Heart right ventricle (tissue), 16 donors: ENCODE measurements at regions not wholly inside any gene's neighbourhood (a gene's known extent, or its start where the extent isn't known, plus 50 kb on each side); places are given as distances from the start of the nearest gene placed in this dataset.

Experiments
- ATAC-seq, 8 donors: fragments of 200-7000 bp; cut with Tn5 transposase; one replicate each; pipeline ENCODE4 v1.9.1; 2020; ENCODE audit warnings: mild to moderate bottlenecking in 8 of 8, moderate library complexity in 8 of 8, moderate number of reproducible peaks in 1 of 8
- DNase-seq, 2 donors: peaks; one replicate each; pipeline ENCODE4 v3.0.0-alpha.2; 2020
- H3K27ac ChIP-seq, 10 donors: fragments of 200-600 bp; sonication (generic) in 2 of 10; one replicate each; pipeline versions ENCODE4 v1.5.0 to v1.8.0; 2020 to 2022; ENCODE audit warnings: mild to moderate bottlenecking in 3 of 10
- H3K27me3 ChIP-seq, 7 donors: fragments of 200-600 bp; one replicate each; pipeline ENCODE4 v1.8.0; 2021 to 2022; ENCODE audit warnings: mild to moderate bottlenecking in 2 of 7
- H3K36me3 ChIP-seq, 9 donors: fragments of 200-600 bp; sonication (generic) in 1 of 9; one replicate each; pipeline versions ENCODE4 v1.5.0 to v1.8.0; 2020 to 2022; ENCODE audit warnings: mild to moderate bottlenecking in 2 of 9
- H3K4me1 ChIP-seq, 9 donors: fragments of 200-600 bp; sonication (generic) in 1 of 9; one replicate each; pipeline versions ENCODE4 v1.5.0 to v1.8.0; 2020 to 2022; ENCODE audit warnings: mild to moderate bottlenecking in 4 of 9
- H3K4me3 ChIP-seq, 10 donors: fragments of 200-600 bp; sonication (generic) in 2 of 10; one replicate each; pipeline versions ENCODE4 v1.5.0 to v1.8.0; 2020 to 2022; ENCODE audit warnings: mild to moderate bottlenecking in 7 of 10, moderate library complexity in 2 of 10
- H3K9me3 ChIP-seq, 11 donors: fragments of 200-600 bp in 10 of 11; sonication (generic) in 2 of 11; one replicate each; pipeline versions ENCODE4 v1.5.0 to v1.8.0; 2013 to 2022; ENCODE audit warnings: mild to moderate bottlenecking in 2 of 11, control low read depth in 1 of 11, moderate library complexity in 1 of 11
- CTCF ChIP-seq, 9 donors: fragments of 200-600 bp; sonication (generic) in 2 of 9; IDR thresholded peaks; one replicate each; pipeline versions ENCODE4 v1.5.0 to v1.8.0; 2021 to 2022; ENCODE audit warnings: antibody characterized with exemption in 9 of 9, mild to moderate bottlenecking in 5 of 9, moderate library complexity in 1 of 9
- WGBS, 2 donors: extraction: QIAGEN DNeasy Blood & Tissue Kit; methylation state at CpG; one replicate each; pipeline ENCODE4 v1.1.7; 2013; ENCODE audit warnings: inconsistent platforms in 1 of 2; 5-methylcytosine and 5-hydroxymethylcytosine counted together
- intact Hi-C, 10 donors: fragments of 100-400 bp; cut with DNase I; formaldehyde crosslinking; loops; one replicate each; pipeline versions ENCODE4 v1.11.1 to v1.14.2; 2022
- donor health status: Arrhythmogenic right ventricular cardiomyopathy.
- donor health status: ischemic (EF 13 %, LVEDD 7.1; RV severe dilation, severe dysfunction).
- donor health status: healthy with polysubstance abuse.
- donor health status: DM: no; HTN: yes; CAD: no.
- donor health status: DM: no; HTN: no; CAD: no.
- donor health status: ischemic (EF 25% LVEDD 6.9; RV normal size, moderate dysfunction).
- donor health status: ischemic (EF 25% LVEDD 5.7; RV mildly dilated, moderate dysfunction).
- donor health status: healthy.
- donor health status: DM: yes; HTN: yes; CAD: no.
- donor health status: Ischemic cardiomyopathy.
- donor health status: ischemic (EF 35%, LVEDD 5.7; RV mildly dilated, moderate dysfunction).
- donor health status: nonischemic (EF 11% LVEDD 7.7; RV severe dilation, severe dysfunction).
- donor health status: DM: yes; HTN: yes; CAD: no.
- donor health status: PGD.
- donor health status: ischemic (EF 29% LVEDD 5.4; RV normal size, mild dysfunction).
- donor health status: nonischemic (EF 23%, LVEDD 6.1; RV moderate dilation, normal function).

DNA sequence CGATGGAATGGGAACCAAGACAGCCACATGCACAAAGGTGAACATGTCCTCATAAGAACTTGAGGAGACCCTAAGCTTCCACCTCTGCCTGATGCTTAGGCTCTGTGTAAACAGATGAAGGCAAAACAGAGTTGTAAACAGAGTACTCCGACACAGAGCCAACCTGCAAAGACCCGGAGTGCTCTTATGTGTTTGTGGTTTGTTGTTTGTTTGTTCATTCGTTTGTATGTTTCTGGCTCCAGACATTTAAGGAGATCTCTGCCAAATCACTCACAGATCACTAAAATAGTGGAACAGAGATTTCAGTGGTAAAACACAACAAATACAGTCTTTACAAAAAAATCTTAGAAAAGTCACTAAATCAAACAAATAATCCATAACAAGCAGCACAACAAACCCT, 294.9 kb downstream of the EIPR1 start:
- H3K27me3 ChIP-seq = peaks cover 0 to 13% (median 0%) of the 10 kb centered on the region in 7 donors
- TF ChIP-seq CTCF (IDR thresholded peaks at IDR 0.05) = no peak
- no peaks in the 10 kb centered on the region for H3K36me3 ChIP-seq
- intact Hi-C loops = no loop called here
- H3K4me3 ChIP-seq = no peak overlapping the region
- H3K27ac ChIP-seq = no peak overlapping the region
- peaks cover 0 to 5% (median 0%) of the 10 kb centered on the region in 11 donors for H3K9me3 ChIP-seq
- DNase-seq (no peak), ATAC-seq (no peak)
- WGBS, 2 donors = 84 to 92% methylated on average over 4 of the region's 4 CpGs
- peaks cover 0 to 2% (median 0%) of the 10 kb centered on the region in 9 donors for H3K4me1 ChIP-seq

- DNase-seq = no peak
- Histone ChIP-seq H3K27me3 (peaks cover 0 to 14% (median 0%) of the 10 kb centered on the region in 7 donors), H3K4me3 (no peak overlapping the region), H3K36me3 (no peaks in the 10 kb centered on the region), H3K9me3 (peaks cover 0 to 4% (median 0%) of the 10 kb centered on the region in 11 donors), H3K27ac (no peak overlapping the region), H3K4me1 (peaks cover 0 to 10% (median 0%) of the 10 kb centered on the region in 9 donors)
- WGBS, 2 donors = 89 to 90% methylated on average over 14 of the region's 14 CpGs
- intact Hi-C loops = no loop called here
- no peak for TF ChIP-seq CTCF (IDR thresholded peaks at IDR 0.05)
- ATAC-seq = no peak
Measured at GRCh38 chr2:3079959-3080948, 297.4 kb downstream of the EIPR1 start.

GRCh38 chr2:3079466-3079865, 298.2 kb downstream of the EIPR1 start:
- DNase-seq (no peak), ATAC-seq (no peak)
- no peak overlapping the region for H3K4me3 ChIP-seq
- no peaks in the 10 kb centered on the region for H3K36me3 ChIP-seq
- peaks cover 0 to 3% (median 0%) of the 10 kb centered on the region in 11 donors for H3K9me3 ChIP-seq
- WGBS, 2 donors = 86 to 88% methylated on average over 2 of the region's 2 CpGs
- peaks cover 0 to 22% (median 0%) of the 10 kb centered on the region in 7 donors for H3K27me3 ChIP-seq
- peaks cover 0 to 10% (median 0%) of the 10 kb centered on the region in 9 donors for H3K4me1 ChIP-seq
- no peak overlapping the region for H3K27ac ChIP-seq
- intact Hi-C loops = no loop called here
- TF ChIP-seq CTCF (IDR thresholded peaks at IDR 0.05) = no peak

DNA sequence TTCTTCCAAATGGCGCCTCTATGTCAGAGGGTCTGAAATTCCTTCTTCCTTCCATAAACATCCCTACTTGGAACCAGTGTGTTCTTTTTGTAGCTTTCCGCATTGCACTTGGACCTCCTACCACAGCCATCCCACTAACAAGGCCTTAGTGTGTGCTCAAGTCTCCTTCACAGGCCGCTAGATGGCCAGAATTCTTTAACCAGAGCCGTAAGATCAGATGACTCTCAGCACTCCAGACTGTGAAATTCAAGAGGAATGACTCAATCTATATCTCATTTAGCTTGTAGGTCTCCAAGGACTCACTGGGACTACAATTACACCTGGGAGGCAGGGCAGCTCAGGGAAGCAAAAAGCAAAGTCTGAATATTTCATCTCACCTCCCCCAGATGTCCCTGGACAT, 298.9 kb downstream of the EIPR1 start:
- peaks cover 0 to 24% (median 0%) of the 10 kb centered on the region in 7 donors for H3K27me3 ChIP-seq
- H3K36me3 ChIP-seq = no peaks in the 10 kb centered on the region
- no peak for ATAC-seq
- H3K4me3 ChIP-seq = no peak overlapping the region
- H3K9me3 ChIP-seq = no peaks in the 10 kb centered on the region
- intact Hi-C loops = no loop called here
- H3K27ac ChIP-seq = no peak overlapping the region
- WGBS, 2 donors = 89 to 91% methylated on average over 4 of the region's 4 CpGs
- peaks cover 0 to 10% (median 0%) of the 10 kb centered on the region in 9 donors for H3K4me1 ChIP-seq
- TF ChIP-seq CTCF (IDR thresholded peaks at IDR 0.05) = no peak
- no peak for DNase-seq
